K562 (cell line): ENCODE measurements at regions not wholly inside any gene's neighbourhood (a gene's known extent, or its start where the extent isn't known, plus 50 kb on each side); places are given as distances from the start of the nearest gene placed in this dataset.

Source experiments
- ATAC-seq: fragments of 200-7000 bp; cut with Tn5 transposase; 3 replicates; pipeline ENCODE4 v1.9.1; 2020; ENCODE audit warnings: moderate library complexity
- BruUV-seq: library from RNA; stranded (reverse); fragments of 400-500 nt; replicated peaks from 2 replicates; lab custom pipeline; 2021; lab: Mats Ljungman, UMichigan
- CTCF ChIA-PET: fragments of 300-600 bp; formaldehyde crosslinking; extraction: SDS; loops from one replicate; lab custom pipeline; 2021; ENCODE audit warnings: low intra/inter-chr PET ratio; lab: Yijun Ruan, JAX
- POLR2A ChIA-PET: fragments of 300-600, 350-650 bp; sonication (Branson Sonifier 250); formaldehyde crosslinking; extraction: SDS; loops from one replicate; lab custom pipeline; 2021; ENCODE audit warnings: antibody characterized with exemption, inconsistent platforms; lab: Yijun Ruan, JAX
- DNase-seq, 4 experiments: peaks; one replicate each; pipeline versions ENCODE4 v3.0.0 to v3.0.0-alpha.2; 2011 to 2018; ENCODE audit warnings: low spot score in 3 of 4, mixed read lengths in 3 of 4; ENCODE audit errors: extremely low read depth in 1 of 4
- FAIRE-seq: peaks from 2 replicates; lab custom pipeline; 2011; peaks lifted over from hg19 to GRCh38; lab: Jason Lieb, UNC
- H2AFZ ChIP-seq: 2 replicates; pipeline ENCODE4 v1.6.0; 2011; ENCODE audit warnings: low read depth, low read length, control low read depth, inconsistent platforms
- H3K27ac ChIP-seq: fragments of 200-600 bp; 3 replicates; pipeline ENCODE4 v1.8.0; 2011; ENCODE audit warnings: low read depth, mild to moderate bottlenecking, control low read depth, inconsistent platforms, low read length, moderate library complexity, mixed read lengths; ENCODE audit errors: extremely low read depth
- H3K27me3 ChIP-seq, 2 experiments: fragments of 300-600 bp in 1 of 2; 2 replicates in 1 of 2; 3 replicates in 1 of 2; pipeline versions ENCODE4 v1.6.0 to v1.8.0; 2011; ENCODE audit warnings: inconsistent platforms in 2 of 2, low read length in 2 of 2, mild to moderate bottlenecking in 1 of 2, mixed read lengths in 1 of 2, moderate library complexity in 1 of 2; ENCODE audit not compliant: control insufficient read depth in 2 of 2, insufficient read depth in 2 of 2
- H3K36me3 ChIP-seq: fragments of 300-600 bp; 3 replicates; pipeline ENCODE4 v1.8.0; 2011; ENCODE audit warnings: mild to moderate bottlenecking, low read length, inconsistent platforms; ENCODE audit not compliant: control insufficient read depth, insufficient read depth
- H3K4me1 ChIP-seq, 2 experiments: fragments of 200-600 bp in 1 of 2; replicated peaks in 1 of 2; 2 replicates in 1 of 2; 3 replicates in 1 of 2; pipeline versions ENCODE4 v1.5.1 to v1.8.0; 2011; ENCODE audit warnings: inconsistent platforms in 2 of 2, low read length in 2 of 2, mild to moderate bottlenecking in 1 of 2, mixed read lengths in 1 of 2, moderate library complexity in 1 of 2; ENCODE audit not compliant: control insufficient read depth in 2 of 2, insufficient read depth in 2 of 2
- H3K4me2 ChIP-seq: 2 replicates; pipeline ENCODE4 v1.6.1; 2011; ENCODE audit warnings: low read length, control low read depth, inconsistent platforms, mixed read lengths; ENCODE audit not compliant: insufficient read depth
- H3K4me3 ChIP-seq: fragments of 200-600 bp; sonication (generic), shearing (Covaris generic); 2 replicates; pipeline ENCODE4 v1.5.1; 2016; ENCODE audit warnings: control low read depth, inconsistent platforms
- H3K79me2 ChIP-seq: fragments of 200-600 bp; 3 replicates; pipeline ENCODE4 v1.8.0; 2011; ENCODE audit warnings: low read length, inconsistent platforms; ENCODE audit not compliant: control insufficient read depth, insufficient read depth
- H3K9ac ChIP-seq, 2 experiments: 2 replicates each; pipeline versions ENCODE4 v1.6.0 to v1.6.1; 2011; ENCODE audit warnings: low read depth in 2 of 2, low read length in 2 of 2, control low read depth in 1 of 2, inconsistent platforms in 1 of 2, mild to moderate bottlenecking in 1 of 2, mixed read lengths in 1 of 2; ENCODE audit not compliant: insufficient read depth in 1 of 2
- H3K9me1 ChIP-seq: one replicate; pipeline ENCODE4 v1.6.0; 2011; ENCODE audit warnings: inconsistent platforms, mild to moderate bottlenecking, low read length, moderate library complexity; ENCODE audit not compliant: control insufficient read depth, insufficient read depth
- H3K9me3 ChIP-seq: replicated peaks from 2 replicates; pipeline ENCODE4 v1.5.1; 2011; ENCODE audit warnings: low read depth, low read length, inconsistent platforms; ENCODE audit not compliant: control insufficient read depth, insufficient read depth
- H4K20me1 ChIP-seq: replicated peaks from 2 replicates; pipeline ENCODE4 v1.6.1; 2011; ENCODE audit warnings: low read length, inconsistent platforms, mixed read lengths; ENCODE audit not compliant: control insufficient read depth, insufficient read depth
- ARID3A ChIP-seq: IDR thresholded peaks from 2 replicates; pipeline ENCODE4 v1.6.1; 2012; ENCODE audit warnings: low read depth, low read length, improper control_type of control experiment, borderline replicate concordance
- GTF2F1 ChIP-seq: IDR thresholded peaks from 2 replicates; pipeline ENCODE4 v1.6.1; 2011; ENCODE audit warnings: low read depth, low read length, improper control_type of control experiment
- HNRNPLL ChIP-seq: fragments of 200-400 bp; formaldehyde crosslinking; IDR thresholded peaks from 2 replicates; pipeline ENCODE4 v1.6.1; 2017; ENCODE audit warnings: low read length, low read depth, mild to moderate bottlenecking; ENCODE audit not compliant: poor library complexity, severe bottlenecking
- IRF9 ChIP-seq: fragments of 450-650 bp; IDR thresholded peaks from 2 replicates; pipeline ENCODE4 v1.6.1; 2016; ENCODE audit warnings: missing biosample characterization, missing genetic modification characterization
- L3MBTL2 ChIP-seq: fragments of 450-650 bp; IDR thresholded peaks from 2 replicates; pipeline ENCODE4 v1.6.1; 2016; ENCODE audit warnings: mild to moderate bottlenecking, moderate library complexity
- NR3C1 ChIP-seq: sonication (generic); formaldehyde crosslinking; IDR thresholded peaks from 2 replicates; pipeline ENCODE4 v1.8.1; 2022; ENCODE audit warnings: missing genetic modification reagents
- PTTG1 ChIP-seq: fragments of 450-650 bp; IDR thresholded peaks from 2 replicates; pipeline ENCODE4 v1.6.1; 2016; ENCODE audit warnings: low read depth, mild to moderate bottlenecking, missing genetic modification characterization, missing compliant biosample characterization
- RBM25 ChIP-seq: fragments of 200-400 bp; formaldehyde crosslinking; IDR thresholded peaks from 2 replicates; pipeline ENCODE4 v1.6.1; 2018; ENCODE audit warnings: low read length, low read depth, moderate library complexity; ENCODE audit not compliant: severe bottlenecking
- SETDB1 ChIP-seq: IDR thresholded peaks from one replicate; pipeline ENCODE4 v1.6.1; 2012; ENCODE audit warnings: low read length, control low read depth, inconsistent platforms
- SLC30A9 ChIP-seq: fragments of 250-450 bp; sonication (Bioruptor Pico); IDR thresholded peaks from 2 replicates; pipeline ENCODE4 v1.8.0; 2022; ENCODE audit warnings: mild to moderate bottlenecking, moderate library complexity
- SMARCE1 ChIP-seq: fragments of 450-650 bp; IDR thresholded peaks from 2 replicates; pipeline ENCODE4 v1.7.1; 2016; ENCODE audit warnings: mild to moderate bottlenecking
- SNRNP70 ChIP-seq: fragments of 200-400 bp; formaldehyde crosslinking; optimal IDR thresholded peaks from 2 replicates; pipeline ENCODE3; 2017; ENCODE audit warnings: low read depth, low read length
- SPI1 ChIP-seq: IDR thresholded peaks from 2 replicates; pipeline ENCODE4 v1.6.1; 2011; ENCODE audit warnings: low read depth, low read length, control low read depth, borderline replicate concordance
- STAT5B ChIP-seq: fragments of 250-450 bp; sonication (Bioruptor Pico); IDR thresholded peaks from 2 replicates; pipeline ENCODE4 v1.8.0; 2021; ENCODE audit warnings: mild to moderate bottlenecking, inconsistent platforms
- YY1 ChIP-seq, 3 experiments: IDR thresholded peaks; 2 replicates each; pipeline ENCODE4 v1.6.1; 2011; ENCODE audit warnings: low read length in 2 of 3, mild to moderate bottlenecking in 2 of 3, moderate library complexity in 2 of 3, borderline replicate concordance in 1 of 3, control low read depth in 1 of 3, low read depth in 1 of 3; ENCODE audit not compliant: insufficient read depth in 3 of 3, insufficient replicate concordance in 2 of 3, control insufficient read depth in 1 of 3, insufficient read length in 1 of 3; ENCODE audit errors: extremely low read depth in 1 of 3
- ZNF77 ChIP-seq: fragments of 250-450 bp; sonication (Bioruptor Pico); IDR thresholded peaks from 2 replicates; pipeline ENCODE4 v1.5.0; 2020
- ZNF780A ChIP-seq: fragments of 250-450 bp; sonication (Bioruptor Pico); IDR thresholded peaks from 2 replicates; pipeline ENCODE4 v1.5.0; 2021; ENCODE audit warnings: mild to moderate bottlenecking
- WGBS: fragments of 100-300 bp; shearing (Covaris generic); methylation state at CpG from one replicate; pipeline ENCODE4 v1.1.6; 2016; ENCODE audit warnings: low coverage, mixed read lengths; ENCODE audit not compliant: insufficient coverage; ENCODE audit errors: missing lambda C conversion rate; 5-methylcytosine and 5-hydroxymethylcytosine counted together
- in situ Hi-C: fragments of 300-500 bp; cut with MboI; formaldehyde crosslinking; loops from 4 replicates; pipeline ENCODE4 v1.15.0; 2018; ENCODE audit warnings: inconsistent platforms, mixed read lengths
- intact Hi-C: fragments of 100-400 bp; cut with micrococcal nuclease; formaldehyde crosslinking; loops from 2 replicates; pipeline ENCODE4 v1.14.2; 2022

- TF ChIP-seq SNRNP70 (no peak), GTF2F1 (no peak), SMARCE1 (no peak), SETDB1 (no peak), ARID3A (no peak), STAT5B (no peak)
These were observed 139.3 kb downstream of the RFPL4B start (continued) for GRCh38 chr6:112486454-112486853.

- no peak overlapping the region for H3K4me2 ChIP-seq
- no peak overlapping the region for H3K9ac ChIP-seq
- no peaks in the 10 kb centered on the region for H4K20me1 ChIP-seq
- ChIA-PET POLR2A (no interaction called here), CTCF (no interaction called here)
- ATAC-seq: no peak
- no peaks in the 10 kb centered on the region for H3K79me2 ChIP-seq
- no peak overlapping the region for H3K4me3 ChIP-seq
- no peaks in the 10 kb centered on the region for H3K9me1 ChIP-seq
- no TSS peak for BruUV-seq
- no peak overlapping the region for H2AFZ ChIP-seq
- no peaks in the 10 kb centered on the region for H3K36me3 ChIP-seq
- H3K9me3 ChIP-seq: no peaks in the 10 kb centered on the region
- in situ Hi-C loops (no loop called here), intact Hi-C loops (no loop called here)
- WGBS: 0% methylated on average over 2 of the region's 2 CpGs
- no peak for FAIRE-seq
- no peaks in the 10 kb centered on the region; a peak in 1 of 5 replicates for H3K4me1 ChIP-seq
- no peak for DNase-seq
- H3K27ac ChIP-seq: no peak overlapping the region
- H3K27me3 ChIP-seq: no peaks in the 10 kb centered on the region
- no peak for TF ChIP-seq HNRNPLL
- TF ChIP-seq PTTG1 (tag): no peak
- no peak for TF ChIP-seq IRF9
- no peak for TF ChIP-seq ARID3A
- TF ChIP-seq SLC30A9 (CRISPR knock-in tag): no peak
- no peak for TF ChIP-seq YY1 (IDR thresholded peaks at IDR 0.05; ENCODE audit: borderline replicate concordance in 1 of 3, control insufficient read depth in 1 of 3, extremely low read depth in 1 of 3, insufficient read depth in 3 of 3, insufficient read length in 1 of 3, insufficient replicate concordance in 2 of 3, low read depth in 1 of 3, low read length in 2 of 3)
- TF ChIP-seq SPI1: no peak
- TF ChIP-seq NR3C1: no peak
- TF ChIP-seq L3MBTL2: no peak
- no peak for TF ChIP-seq ZNF77 (CRISPR knock-in tag)
- no peak for TF ChIP-seq RBM25
- TF ChIP-seq ZNF780A: no peak
These were observed 141.1 kb downstream of the RFPL4B start for GRCh38 chr6:112488238-112488637.
